A673 (cell line): ENCODE measurements at regions not wholly inside any gene's neighbourhood (a gene's known extent, or its start where the extent isn't known, plus 50 kb on each side); places are given as distances from the start of the nearest gene placed in this dataset.

Experiments used
- EZH2 ChIP-seq: fragments of 200-600 bp; sonication (generic); IDR thresholded peaks from 2 replicates; pipeline ENCODE4 v1.6.1; 2017; ENCODE audit warnings: borderline replicate concordance, low read depth, mild to moderate bottlenecking, mixed read lengths, antibody characterized with exemption, low read length; ENCODE audit not compliant: poor library complexity, severe bottlenecking
- TF ChIP-seq, protein P1 (sequence below): fragments of 300-800, 200-600 bp; sonication (generic); conservative IDR thresholded peaks from 2 replicates; pipeline ENCODE4 v1.5.1; 2017; ENCODE audit warnings: low read depth, mild to moderate bottlenecking, antibody characterized with exemption, low read length, moderate library complexity, mixed read lengths

DNA sequence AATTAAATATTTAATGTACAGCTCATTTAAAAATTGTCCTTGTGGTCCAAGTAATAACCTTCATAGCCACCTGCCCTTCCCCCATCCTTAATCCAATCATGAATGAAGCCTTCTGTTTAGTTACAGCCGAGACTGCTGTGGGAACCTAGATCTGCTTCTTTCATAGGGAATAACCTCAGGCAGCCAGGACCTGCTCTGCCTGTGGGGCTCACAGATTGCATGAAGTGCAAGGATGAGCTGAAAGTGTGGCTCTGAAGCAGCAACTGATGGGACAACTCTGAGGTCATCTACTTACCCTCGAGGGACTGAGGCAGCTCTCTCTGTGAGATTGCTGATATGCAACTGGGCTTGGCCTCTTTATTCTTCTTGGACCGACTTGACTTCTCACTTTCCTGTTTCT, 169.8 kb downstream of the POTEB3 start:
- TF ChIP-seq, protein P1, sequence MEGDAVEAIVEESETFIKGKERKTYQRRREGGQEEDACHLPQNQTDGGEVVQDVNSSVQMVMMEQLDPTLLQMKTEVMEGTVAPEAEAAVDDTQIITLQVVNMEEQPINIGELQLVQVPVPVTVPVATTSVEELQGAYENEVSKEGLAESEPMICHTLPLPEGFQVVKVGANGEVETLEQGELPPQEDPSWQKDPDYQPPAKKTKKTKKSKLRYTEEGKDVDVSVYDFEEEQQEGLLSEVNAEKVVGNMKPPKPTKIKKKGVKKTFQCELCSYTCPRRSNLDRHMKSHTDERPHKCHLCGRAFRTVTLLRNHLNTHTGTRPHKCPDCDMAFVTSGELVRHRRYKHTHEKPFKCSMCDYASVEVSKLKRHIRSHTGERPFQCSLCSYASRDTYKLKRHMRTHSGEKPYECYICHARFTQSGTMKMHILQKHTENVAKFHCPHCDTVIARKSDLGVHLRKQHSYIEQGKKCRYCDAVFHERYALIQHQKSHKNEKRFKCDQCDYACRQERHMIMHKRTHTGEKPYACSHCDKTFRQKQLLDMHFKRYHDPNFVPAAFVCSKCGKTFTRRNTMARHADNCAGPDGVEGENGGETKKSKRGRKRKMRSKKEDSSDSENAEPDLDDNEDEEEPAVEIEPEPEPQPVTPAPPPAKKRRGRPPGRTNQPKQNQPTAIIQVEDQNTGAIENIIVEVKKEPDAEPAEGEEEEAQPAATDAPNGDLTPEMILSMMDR = no peak
- TF ChIP-seq EZH2 = no peak
